ENCODE measurements at regions not wholly inside any gene's neighbourhood (a gene's known extent, or its start where the extent isn't known, plus 50 kb on each side); places are given as distances from the start of the nearest gene placed in this dataset.

- Histone ChIP-seq H3K14ac (ENCODE audit: low read length) (no peak overlapping the region), H3K23ac (ENCODE audit: low read depth, low read length, poor library complexity) (no peak overlapping the region), H3K79me1 (ENCODE audit: low read depth, low read length) (no peaks in the 10 kb centered on the region), H3K4me3 (ENCODE audit: low read length in 2 of 2) (no peak overlapping the region), H2AK5ac (ENCODE audit: low read depth, low read length) (no peak overlapping the region), H2BK120ac (ENCODE audit: low read depth, low read length) (no peak overlapping the region), H3K27me3 (ENCODE audit: control insufficient read depth in 3 of 3, insufficient read depth in 3 of 3, low read depth in 1 of 3, low read length in 3 of 3) (peaks cover 0 to 2% (median 0%) of the 10 kb centered on the region in 3 experiments), H2BK5ac (ENCODE audit: low read length) (no peak overlapping the region), H3K9ac (ENCODE audit: low read depth, low read length, poor library complexity) (no peak overlapping the region), H3K4me2 (ENCODE audit: insufficient read depth, low read length, poor library complexity, severe bottlenecking) (no peak overlapping the region), H2BK15ac (ENCODE audit: low read length) (no peak overlapping the region), H2AFZ (ENCODE audit: low read length) (no peak overlapping the region), H3K27ac (replicated peaks; ENCODE audit: low read length) (no peak overlapping the region), H4K91ac (ENCODE audit: low read depth, low read length, poor library complexity) (no peak overlapping the region), H4K8ac (ENCODE audit: low read depth, low read length) (no peak overlapping the region), H3K4me1 (ENCODE audit: control insufficient read depth in 2 of 2, insufficient read depth in 1 of 2, low read depth in 1 of 2, low read length in 2 of 2) (no peaks in the 10 kb centered on the region), H3K9me3 (replicated peaks in 1 of 2; ENCODE audit: control insufficient read depth in 2 of 2, insufficient read depth in 1 of 2, low read depth in 1 of 2, low read length in 2 of 2) (no peaks in the 10 kb centered on the region), H3K36me3 (replicated peaks in 1 of 2; ENCODE audit: control insufficient read depth in 2 of 2, insufficient read depth in 2 of 2, low read length in 2 of 2) (no peaks in the 10 kb centered on the region), H3K4ac (ENCODE audit: low read length) (no peak overlapping the region), H3K18ac (ENCODE audit: low read length) (no peak overlapping the region), H2BK12ac (ENCODE audit: low read length) (no peak overlapping the region)
- DNase-seq (ENCODE audit: low spot score), result no peak
- no CpG with 5 or more reads among the region's 7 CpGs for WGBS, 2 donors (ENCODE audit: extremely low coverage in 2 of 2, insufficient read length in 2 of 2, insufficient replicate concordance in 1 of 2)
Observed at GRCh38 chr14:98173305-98173704, 1098.7 kb downstream of the BCL11B start.

GRCh38 chr14:98174041-98174440 is 1098.0 kb downstream of the BCL11B start:
- no CpG with 5 or more reads among the region's 2 CpGs for WGBS, 2 donors (ENCODE audit: extremely low coverage in 2 of 2, insufficient read length in 2 of 2, insufficient replicate concordance in 1 of 2)
- Histone ChIP-seq H3K4me1 (ENCODE audit: control insufficient read depth in 2 of 2, insufficient read depth in 1 of 2, low read depth in 1 of 2, low read length in 2 of 2) (no peaks in the 10 kb centered on the region), H2BK120ac (ENCODE audit: low read depth, low read length) (no peak overlapping the region), H2AFZ (ENCODE audit: low read length) (no peak overlapping the region), H2BK15ac (ENCODE audit: low read length) (no peak overlapping the region), H2AK5ac (ENCODE audit: low read depth, low read length) (no peak overlapping the region), H3K9ac (ENCODE audit: low read depth, low read length, poor library complexity) (no peak overlapping the region), H4K8ac (ENCODE audit: low read depth, low read length) (no peak overlapping the region), H4K91ac (ENCODE audit: low read depth, low read length, poor library complexity) (no peak overlapping the region), H3K27ac (replicated peaks; ENCODE audit: low read length) (no peak overlapping the region), H3K14ac (ENCODE audit: low read length) (no peak overlapping the region), H3K36me3 (replicated peaks in 1 of 2; ENCODE audit: control insufficient read depth in 2 of 2, insufficient read depth in 2 of 2, low read length in 2 of 2) (no peaks in the 10 kb centered on the region), H2BK12ac (ENCODE audit: low read length) (no peak overlapping the region), H3K9me3 (replicated peaks in 1 of 2; ENCODE audit: control insufficient read depth in 2 of 2, insufficient read depth in 1 of 2, low read depth in 1 of 2, low read length in 2 of 2) (no peaks in the 10 kb centered on the region), H3K79me1 (ENCODE audit: low read depth, low read length) (no peaks in the 10 kb centered on the region), H3K4ac (ENCODE audit: low read length) (no peak overlapping the region), H3K27me3 (ENCODE audit: control insufficient read depth in 3 of 3, insufficient read depth in 3 of 3, low read depth in 1 of 3, low read length in 3 of 3) (peaks cover 0 to 2% (median 0%) of the 10 kb centered on the region in 3 experiments), H3K4me3 (ENCODE audit: low read length in 2 of 2) (no peak overlapping the region), H2BK5ac (ENCODE audit: low read length) (no peak overlapping the region), H3K18ac (ENCODE audit: low read length) (no peak overlapping the region), H3K4me2 (ENCODE audit: insufficient read depth, low read length, poor library complexity, severe bottlenecking) (no peak overlapping the region), H3K23ac (ENCODE audit: low read depth, low read length, poor library complexity) (no peak overlapping the region)
- no peak for DNase-seq (ENCODE audit: low spot score)

GRCh38 chr14:98175436-98175835 is 1096.6 kb downstream of the BCL11B start:
- Histone ChIP-seq H4K8ac (ENCODE audit: low read depth, low read length) (no peak overlapping the region), H2AFZ (ENCODE audit: low read length) (no peak overlapping the region), H3K27ac (replicated peaks; ENCODE audit: low read length) (no peak overlapping the region), H3K23ac (ENCODE audit: low read depth, low read length, poor library complexity) (no peak overlapping the region), H3K4me3 (ENCODE audit: low read length in 2 of 2) (no peak overlapping the region), H3K36me3 (replicated peaks in 1 of 2; ENCODE audit: control insufficient read depth in 2 of 2, insufficient read depth in 2 of 2, low read length in 2 of 2) (no peaks in the 10 kb centered on the region), H3K27me3 (ENCODE audit: control insufficient read depth in 3 of 3, insufficient read depth in 3 of 3, low read depth in 1 of 3, low read length in 3 of 3) (no peaks in the 10 kb centered on the region), H3K4me1 (ENCODE audit: control insufficient read depth in 2 of 2, insufficient read depth in 1 of 2, low read depth in 1 of 2, low read length in 2 of 2) (no peaks in the 10 kb centered on the region), H3K18ac (ENCODE audit: low read length) (no peak overlapping the region), H2AK5ac (ENCODE audit: low read depth, low read length) (no peak overlapping the region), H2BK5ac (ENCODE audit: low read length) (no peak overlapping the region), H3K9me3 (replicated peaks in 1 of 2; ENCODE audit: control insufficient read depth in 2 of 2, insufficient read depth in 1 of 2, low read depth in 1 of 2, low read length in 2 of 2) (no peaks in the 10 kb centered on the region), H3K9ac (ENCODE audit: low read depth, low read length, poor library complexity) (no peak overlapping the region), H3K4me2 (ENCODE audit: insufficient read depth, low read length, poor library complexity, severe bottlenecking) (no peak overlapping the region), H2BK12ac (ENCODE audit: low read length) (no peak overlapping the region), H4K91ac (ENCODE audit: low read depth, low read length, poor library complexity) (no peak overlapping the region), H2BK120ac (ENCODE audit: low read depth, low read length) (no peak overlapping the region), H2BK15ac (ENCODE audit: low read length) (no peak overlapping the region), H3K14ac (ENCODE audit: low read length) (no peak overlapping the region), H3K79me1 (ENCODE audit: low read depth, low read length) (no peaks in the 10 kb centered on the region), H3K4ac (ENCODE audit: low read length) (no peak overlapping the region)
- no peak for DNase-seq (ENCODE audit: low spot score)
- WGBS, 2 donors (ENCODE audit: extremely low coverage in 2 of 2, insufficient read length in 2 of 2, insufficient replicate concordance in 1 of 2), result no CpG with 5 or more reads among the region's 4 CpGs

- WGBS, 2 donors (ENCODE audit: extremely low coverage in 2 of 2, insufficient read length in 2 of 2, insufficient replicate concordance in 1 of 2), result no CpG with 5 or more reads among the region's 5 CpGs
Observed at GRCh38 chr14:98175881-98176280, 1096.1 kb downstream of the BCL11B start.

More at GRCh38 chr14:98175881-98176280, 1096.1 kb downstream of the BCL11B start:
- H2BK5ac ChIP-seq (ENCODE audit: low read length), result no peak overlapping the region
- H2BK12ac ChIP-seq (ENCODE audit: low read length), result no peak overlapping the region
- H3K23ac ChIP-seq (ENCODE audit: low read depth, low read length, poor library complexity), result no peak overlapping the region
- H3K4me3 ChIP-seq (ENCODE audit: low read length in 2 of 2), result no peak overlapping the region
- no peak overlapping the region for H3K4ac ChIP-seq (ENCODE audit: low read length)
- H3K9me3 ChIP-seq (replicated peaks in 1 of 2; ENCODE audit: control insufficient read depth in 2 of 2, insufficient read depth in 1 of 2, low read depth in 1 of 2, low read length in 2 of 2), result no peaks in the 10 kb centered on the region
- H3K14ac ChIP-seq (ENCODE audit: low read length), result no peak overlapping the region
- no peak overlapping the region for H4K8ac ChIP-seq (ENCODE audit: low read depth, low read length)
- no peak overlapping the region for H3K4me2 ChIP-seq (ENCODE audit: insufficient read depth, low read length, poor library complexity, severe bottlenecking)
- H3K4me1 ChIP-seq (ENCODE audit: control insufficient read depth in 2 of 2, insufficient read depth in 1 of 2, low read depth in 1 of 2, low read length in 2 of 2), result no peaks in the 10 kb centered on the region
- no peaks in the 10 kb centered on the region for H3K27me3 ChIP-seq (ENCODE audit: control insufficient read depth in 3 of 3, insufficient read depth in 3 of 3, low read depth in 1 of 3, low read length in 3 of 3)
- no peaks in the 10 kb centered on the region for H3K36me3 ChIP-seq (replicated peaks in 1 of 2; ENCODE audit: control insufficient read depth in 2 of 2, insufficient read depth in 2 of 2, low read length in 2 of 2)
- no peaks in the 10 kb centered on the region for H3K79me1 ChIP-seq (ENCODE audit: low read depth, low read length)
- no peak overlapping the region for H2BK120ac ChIP-seq (ENCODE audit: low read depth, low read length)
- H3K18ac ChIP-seq (ENCODE audit: low read length), result no peak overlapping the region
- H3K27ac ChIP-seq (replicated peaks; ENCODE audit: low read length), result no peak overlapping the region
- no peak overlapping the region for H2AK5ac ChIP-seq (ENCODE audit: low read depth, low read length)
- no peak overlapping the region for H2AFZ ChIP-seq (ENCODE audit: low read length)
- no peak overlapping the region for H3K9ac ChIP-seq (ENCODE audit: low read depth, low read length, poor library complexity)
- no peak overlapping the region for H4K91ac ChIP-seq (ENCODE audit: low read depth, low read length, poor library complexity)
- no peak overlapping the region for H2BK15ac ChIP-seq (ENCODE audit: low read length)
- DNase-seq (ENCODE audit: low spot score), result no peak
